Stimulated activated CD4-positive, alpha-beta T cell treated with anti-CD3 and anti-CD28 coated beads, Interleukin-15, amount 100 ng/mL, for 48 hours (primary cell): ENCODE measurements at regions not wholly inside any gene's neighbourhood (a gene's known extent, or its start where the extent isn't known, plus 50 kb on each side); places are given as distances from the start of the nearest gene placed in this dataset.
"Not testable (repeated sequence)": the region's sequence is repeated elsewhere in the genome, so short reads cannot be mapped to it uniquely, and the experiment has no call there.

Experiments used
- DNase-seq, 2 donors: peaks; one replicate each; pipeline ENCODE4 v3.0.0-alpha.2; 2020; ENCODE audit warnings: low read depth in 2 of 2

- no peak for DNase-seq
Observed at GRCh38 chr2:189309331-189309730, 129.8 kb upstream of the COL5A2 start.

- no peak for DNase-seq
Observed at GRCh38 chr2:189312211-189312610, 129.1 kb upstream of the WDR75 start.

- no peak for DNase-seq
Observed at GRCh38 chr2:189312643-189313042, 128.6 kb upstream of the WDR75 start.

- DNase-seq = no peak
Observed at GRCh38 chr2:189318761-189319160, 122.5 kb upstream of the WDR75 start.

- not testable (repeated sequence) for DNase-seq
Observed at GRCh38 chr2:189319424-189319823, 121.8 kb upstream of the WDR75 start.

- no peak for DNase-seq
Observed at GRCh38 chr2:189327879-189328847, 113.1 kb upstream of the WDR75 start.

- DNase-seq = no peak
Observed at GRCh38 chr2:189328848-189329245, 112.4 kb upstream of the WDR75 start.

- no peak for DNase-seq
Observed at GRCh38 chr2:189336276-189336975, 104.8 kb upstream of the WDR75 start.

- no peak for DNase-seq
Observed at GRCh38 chr2:189337656-189338055, 103.6 kb upstream of the WDR75 start.

- no peak for DNase-seq
Observed at GRCh38 chr2:189338115-189338514, 103.2 kb upstream of the WDR75 start.

- DNase-seq = no peak
Observed at GRCh38 chr2:189341077-189341476, 100.2 kb upstream of the WDR75 start.

- DNase-seq = no peak
Observed at GRCh38 chr2:189344043-189344442, 97.2 kb upstream of the WDR75 start.

- no peak for DNase-seq
Observed at GRCh38 chr2:189347540-189347939, 93.7 kb upstream of the WDR75 start.

GRCh38 chr2:189348369-189348768 lies 92.9 kb upstream of the WDR75 start:
- no peak for DNase-seq

- DNase-seq = no peak
Observed at GRCh38 chr2:189350540-189351209, 90.6 kb upstream of the WDR75 start.

GRCh38 chr2:189351933-189352332 lies 89.3 kb upstream of the WDR75 start:
- not testable (repeated sequence) for DNase-seq

- not testable (repeated sequence) for DNase-seq
Observed at GRCh38 chr2:189357375-189357774, 83.9 kb upstream of the WDR75 start.

GRCh38 chr2:189360861-189361260 lies 80.4 kb upstream of the WDR75 start:
- no peak for DNase-seq

- DNase-seq = no peak
Observed at GRCh38 chr2:189362283-189362682, 79.0 kb upstream of the WDR75 start.

GRCh38 chr2:189363559-189363958 lies 77.7 kb upstream of the WDR75 start:
- no peak for DNase-seq

- no peak for DNase-seq
Observed at GRCh38 chr2:189364607-189365006, 76.7 kb upstream of the WDR75 start.

GRCh38 chr2:189366349-189366748 lies 74.9 kb upstream of the WDR75 start:
- DNase-seq = no peak
